Stimulated activated naive B cell treated with anti-CD40 and anti-IgM and Interleukin-4, amounts not matched to agents 10 μg/mL and 1 μg/mL and 100 μg/mL, for 72 hours (primary cell): ENCODE measurements at regions not wholly inside any gene's neighbourhood (a gene's known extent, or its start where the extent isn't known, plus 50 kb on each side); places are given as distances from the start of the nearest gene placed in this dataset.
"Not testable (repeated sequence)": the region's sequence is repeated elsewhere in the genome, so short reads cannot be mapped to it uniquely, and the experiment has no call there.

Experiments
- ATAC-seq, 2 donors: fragments of 150-1000 bp; cut with Tn5 transposase; replicated peaks; 2 replicates each; pipeline ENCODE4 v1.10.0; 2021; ENCODE audit warnings: moderate library complexity in 1 of 2
- DNase-seq: peaks from one replicate; pipeline ENCODE4 v3.0.0; 2021
- H3K27ac Mint-ChIP-seq: one replicate; pipeline ENCODE4 v1.8.0; 2022; ENCODE audit warnings: mild to moderate bottlenecking, mixed read lengths
- H3K27me3 Mint-ChIP-seq, 2 donors: one replicate each; pipeline ENCODE4 v1.8.0; 2022; ENCODE audit warnings: mixed read lengths in 2 of 2
- H3K36me3 Mint-ChIP-seq, 2 donors: one replicate each; pipeline ENCODE4 v1.8.0; 2022; ENCODE audit warnings: mixed read lengths in 2 of 2, mild to moderate bottlenecking in 1 of 2
- H3K4me1 Mint-ChIP-seq, 2 donors: one replicate each; pipeline ENCODE4 v1.8.0; 2022; ENCODE audit warnings: mixed read lengths in 2 of 2, mild to moderate bottlenecking in 1 of 2
- H3K4me3 Mint-ChIP-seq, 2 donors: one replicate each; pipeline ENCODE4 v1.8.0; 2022; ENCODE audit warnings: mild to moderate bottlenecking in 2 of 2, mixed read lengths in 2 of 2, moderate library complexity in 1 of 2
- H3K9me3 Mint-ChIP-seq, 2 donors: one replicate each; pipeline ENCODE4 v1.8.0; 2022; ENCODE audit warnings: mixed read lengths in 2 of 2, mild to moderate bottlenecking in 1 of 2

DNA sequence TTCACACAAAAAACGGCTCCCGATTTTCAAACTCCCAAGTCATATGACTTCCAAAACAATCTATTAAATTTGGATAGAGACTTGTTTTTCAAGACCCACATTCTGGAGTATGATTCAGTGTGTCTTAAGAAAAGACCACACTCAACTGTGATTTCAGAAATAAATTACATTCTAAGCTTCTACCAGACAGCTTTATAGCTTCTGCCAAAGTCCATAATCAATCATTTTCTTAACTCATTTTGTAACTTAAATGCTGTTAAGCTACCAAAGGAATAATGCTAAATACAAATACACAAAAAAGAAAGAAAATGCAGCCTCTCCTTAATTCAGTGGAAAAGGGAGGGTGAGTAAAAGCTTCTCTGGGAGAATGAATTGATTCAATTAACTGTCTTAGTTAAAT lies 192.3 kb upstream of the P2RY1 start:
- DNase-seq (no peak), ATAC-seq (no peak)
- Mint-ChIP-seq H3K36me3 (no peaks in the 10 kb centered on the region), H3K27me3 (peaks cover 0 to 4% of the 10 kb centered on the region in 2 donors), H3K27ac (no peak overlapping the region), H3K4me3 (no peak overlapping the region), H3K4me1 (no peaks in the 10 kb centered on the region), H3K9me3 (peaks cover 1 to 4% of the 10 kb centered on the region in 2 donors)

DNA sequence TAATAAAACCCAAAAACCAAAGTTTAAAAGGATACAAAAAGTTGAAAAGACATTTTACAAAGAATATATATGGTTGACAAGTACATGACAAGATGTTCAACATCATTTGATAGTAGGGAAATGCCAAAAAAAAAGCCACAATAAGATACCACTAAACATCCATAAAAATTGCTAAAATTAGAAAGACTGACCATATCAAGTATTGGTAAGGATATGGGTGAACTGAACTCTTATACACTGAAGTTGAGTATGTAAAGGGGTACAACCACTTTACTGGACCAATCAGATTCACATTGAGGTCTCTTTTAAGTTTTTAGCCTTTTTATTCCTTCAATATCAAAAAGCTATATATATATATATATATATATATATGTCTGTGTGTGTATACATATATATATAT lies 190.5 kb upstream of the P2RY1 start:
- Mint-ChIP-seq H3K4me3 (no peak overlapping the region), H3K27me3 (peaks cover 0 to 4% of the 10 kb centered on the region in 2 donors), H3K9me3 (peaks cover 1 to 4% of the 10 kb centered on the region in 2 donors), H3K4me1 (no peaks in the 10 kb centered on the region), H3K36me3 (no peaks in the 10 kb centered on the region), H3K27ac (no peak overlapping the region)
- ATAC-seq (no peak), DNase-seq (no peak)

- Mint-ChIP-seq H3K27ac (no peak overlapping the region), H3K4me3 (no peak overlapping the region), H3K27me3 (peaks cover 0 to 4% of the 10 kb centered on the region in 2 donors), H3K4me1 (no peaks in the 10 kb centered on the region), H3K36me3 (no peaks in the 10 kb centered on the region), H3K9me3 (peaks cover 1 to 4% of the 10 kb centered on the region in 2 donors)
- DNase-seq = no peak
- ATAC-seq = no peak
Measured at GRCh38 chr3:152646004-152646403, 188.9 kb upstream of the P2RY1 start.

- H3K27ac Mint-ChIP-seq = no peak overlapping the region
- H3K4me3 Mint-ChIP-seq = no peak overlapping the region
- H3K27me3 Mint-ChIP-seq = peaks cover 0 to 13% of the 10 kb centered on the region in 2 donors
- H3K36me3 Mint-ChIP-seq = no peaks in the 10 kb centered on the region
- DNase-seq = no peak
- H3K9me3 Mint-ChIP-seq = no peaks in the 10 kb centered on the region
- no peak for ATAC-seq
- H3K4me1 Mint-ChIP-seq = no peaks in the 10 kb centered on the region
Measured at GRCh38 chr3:152650177-152650576, 184.8 kb upstream of the P2RY1 start.

- H3K4me1 Mint-ChIP-seq, H3K36me3 Mint-ChIP-seq, H3K27ac Mint-ChIP-seq, H3K9me3 Mint-ChIP-seq, H3K4me3 Mint-ChIP-seq, DNase-seq, ATAC-seq: not testable (repeated sequence)
- H3K27me3 Mint-ChIP-seq = peaks cover 0 to 10% of the 10 kb centered on the region in 2 donors
Measured at GRCh38 chr3:152650923-152651322, 184.0 kb upstream of the P2RY1 start.

GRCh38 chr3:152656214-152656971 lies 178.5 kb upstream of the P2RY1 start:
- H3K9me3 Mint-ChIP-seq = peaks cover 7% of the 10 kb centered on the region in 2 donors
- DNase-seq (no peak), ATAC-seq (no peak)
- H3K4me3 Mint-ChIP-seq = no peak overlapping the region
- H3K27me3 Mint-ChIP-seq = peaks cover 0 to 11% of the 10 kb centered on the region in 2 donors
- no peak overlapping the region for H3K27ac Mint-ChIP-seq
- H3K4me1 Mint-ChIP-seq = no peaks in the 10 kb centered on the region
- H3K36me3 Mint-ChIP-seq = peaks cover 3 to 5% of the 10 kb centered on the region in 2 donors

- DNase-seq (no peak), ATAC-seq (no peak)
- Mint-ChIP-seq H3K36me3 (peaks cover 3 to 7% of the 10 kb centered on the region in 2 donors), H3K9me3 (peaks cover 8% of the 10 kb centered on the region in 2 donors), H3K27ac (no peak overlapping the region), H3K4me1 (no peaks in the 10 kb centered on the region), H3K4me3 (no peak overlapping the region), H3K27me3 (peaks cover 0 to 12% of the 10 kb centered on the region in 2 donors)
Measured at GRCh38 chr3:152656972-152657355, 178.0 kb upstream of the P2RY1 start.

GRCh38 chr3:152658977-152659720 lies 175.8 kb upstream of the P2RY1 start:
- H3K4me3 Mint-ChIP-seq = no peak overlapping the region
- no peak for ATAC-seq
- peaks cover 8 to 10% of the 10 kb centered on the region in 2 donors for H3K9me3 Mint-ChIP-seq
- H3K36me3 Mint-ChIP-seq = peaks cover 3 to 7% of the 10 kb centered on the region in 2 donors
- no peak overlapping the region for H3K27ac Mint-ChIP-seq
- peaks cover 0 to 5% of the 10 kb centered on the region in 2 donors for H3K27me3 Mint-ChIP-seq
- H3K4me1 Mint-ChIP-seq = no peaks in the 10 kb centered on the region
- DNase-seq = no peak

- H3K36me3 Mint-ChIP-seq = peaks cover 3 to 7% of the 10 kb centered on the region in 2 donors
- DNase-seq (no peak), ATAC-seq (no peak)
- peaks cover 0 to 2% of the 10 kb centered on the region in 2 donors for H3K4me1 Mint-ChIP-seq
- peaks cover 8 to 10% of the 10 kb centered on the region in 2 donors for H3K9me3 Mint-ChIP-seq
- no peak overlapping the region for H3K27ac Mint-ChIP-seq
- H3K27me3 Mint-ChIP-seq = peaks cover 0 to 3% of the 10 kb centered on the region in 2 donors
- H3K4me3 Mint-ChIP-seq = no peak overlapping the region
Measured at GRCh38 chr3:152662157-152662556, 172.8 kb upstream of the P2RY1 start.

- Mint-ChIP-seq H3K36me3 (peaks cover 3 to 7% of the 10 kb centered on the region in 2 donors), H3K4me3 (no peak overlapping the region), H3K27ac (no peak overlapping the region), H3K27me3 (peaks cover 0 to 3% of the 10 kb centered on the region in 2 donors), H3K4me1 (peaks cover 0 to 2% of the 10 kb centered on the region in 2 donors), H3K9me3 (peaks cover 8 to 10% of the 10 kb centered on the region in 2 donors)
- DNase-seq = no peak
- no peak for ATAC-seq
Measured at GRCh38 chr3:152664766-152665165, 170.2 kb upstream of the P2RY1 start.

- H3K4me1 Mint-ChIP-seq = peaks cover 11 to 13% of the 10 kb centered on the region in 2 donors
- peaks cover 12 to 14% of the 10 kb centered on the region in 2 donors for H3K27me3 Mint-ChIP-seq
- DNase-seq = no peak
- no peak overlapping the region for H3K4me3 Mint-ChIP-seq
- no peaks in the 10 kb centered on the region for H3K36me3 Mint-ChIP-seq
- H3K27ac Mint-ChIP-seq = no peak overlapping the region
- peaks cover 0 to 2% of the 10 kb centered on the region in 2 donors for H3K9me3 Mint-ChIP-seq
- no peak for ATAC-seq
Measured at GRCh38 chr3:152667267-152667666, 167.7 kb upstream of the P2RY1 start.

GRCh38 chr3:152669560-152669959 lies 165.4 kb upstream of the P2RY1 start:
- Mint-ChIP-seq H3K4me1 (peaks cover 11 to 13% of the 10 kb centered on the region in 2 donors), H3K36me3 (no peaks in the 10 kb centered on the region), H3K4me3 (no peak overlapping the region), H3K9me3 (no peaks in the 10 kb centered on the region), H3K27ac (no peak overlapping the region), H3K27me3 (peaks cover 12 to 14% of the 10 kb centered on the region in 2 donors)
- no peak for ATAC-seq
- no peak for DNase-seq

GRCh38 chr3:152671446-152672319 lies 163.2 kb upstream of the P2RY1 start:
- H3K27ac Mint-ChIP-seq = no peak overlapping the region
- H3K4me1 Mint-ChIP-seq = peaks cover 9 to 13% of the 10 kb centered on the region in 2 donors
- DNase-seq (no peak), ATAC-seq (no peak)
- H3K9me3 Mint-ChIP-seq = no peaks in the 10 kb centered on the region
- H3K36me3 Mint-ChIP-seq = no peaks in the 10 kb centered on the region
- H3K27me3 Mint-ChIP-seq = peaks cover 12 to 18% of the 10 kb centered on the region in 2 donors
- H3K4me3 Mint-ChIP-seq = no peak overlapping the region

DNA sequence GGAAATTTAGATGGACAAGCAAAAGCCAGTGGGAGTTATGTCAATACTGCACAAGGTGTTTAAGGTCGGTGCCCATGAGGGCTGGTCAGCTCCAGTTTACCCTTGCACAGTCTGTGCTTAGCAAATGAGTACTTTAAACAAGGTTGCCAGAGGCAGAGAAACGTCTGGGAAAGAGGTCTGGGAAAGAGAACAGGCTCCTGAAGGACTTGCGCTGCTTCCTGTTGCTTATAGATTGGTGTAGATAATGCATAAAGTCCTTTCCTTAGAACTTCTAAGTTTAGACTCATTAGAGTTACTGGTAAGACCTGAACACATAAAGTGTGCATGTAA lies 162.6 kb upstream of the P2RY1 start:
- Mint-ChIP-seq H3K9me3 (no peaks in the 10 kb centered on the region), H3K36me3 (no peaks in the 10 kb centered on the region), H3K27ac (no peak overlapping the region), H3K4me3 (no peak overlapping the region), H3K27me3 (peaks cover 12 to 18% of the 10 kb centered on the region in 2 donors), H3K4me1 (peaks cover 9 to 13% of the 10 kb centered on the region in 2 donors)
- DNase-seq (no peak), ATAC-seq (no peak)
